GM19351 (cell line): ENCODE measurements at regions not wholly inside any gene's neighbourhood (a gene's known extent, or its start where the extent isn't known, plus 50 kb on each side); places are given as distances from the start of the nearest gene placed in this dataset.

Experiments used
- ATAC-seq: cut with Tn5 transposase; IDR thresholded peaks from one replicate; pipeline ENCODE4 v1.9.1; 2021; ENCODE audit warnings: mild to moderate bottlenecking, moderate library complexity; ENCODE audit not compliant: unreplicated experiment

GRCh38 chr16:17817943-17818342, 347.2 kb upstream of the XYLT1 start:
- no peak for ATAC-seq

- ATAC-seq, result no peak
These were observed 346.5 kb upstream of the XYLT1 start for GRCh38 chr16:17817260-17817659.

- ATAC-seq, result no peak
These were observed 342.0 kb upstream of the XYLT1 start for GRCh38 chr16:17812771-17813170.

- ATAC-seq, result no peak
These were observed 334.1 kb upstream of the XYLT1 start for GRCh38 chr16:17804857-17805256.

- ATAC-seq, result no peak
These were observed 333.1 kb upstream of the XYLT1 start for GRCh38 chr16:17803625-17804410.

- no peak for ATAC-seq
These were observed 331.8 kb upstream of the XYLT1 start for GRCh38 chr16:17802571-17802970.

- no peak for ATAC-seq
These were observed 330.3 kb upstream of the XYLT1 start for GRCh38 chr16:17801068-17801467.

GRCh38 chr16:17798716-17799115, 328.0 kb upstream of the XYLT1 start:
- no peak for ATAC-seq

- no peak for ATAC-seq
These were observed 322.6 kb upstream of the XYLT1 start for GRCh38 chr16:17793354-17793753.

- no peak for ATAC-seq
These were observed 313.3 kb upstream of the XYLT1 start for GRCh38 chr16:17784073-17784472.

GRCh38 chr16:17780181-17780580, 309.4 kb upstream of the XYLT1 start:
- no peak for ATAC-seq

- ATAC-seq, result no peak
These were observed 306.7 kb upstream of the XYLT1 start for GRCh38 chr16:17777408-17777863.

- no peak for ATAC-seq
These were observed 306.1 kb upstream of the XYLT1 start for GRCh38 chr16:17776888-17777287.

- ATAC-seq, result no peak
These were observed 305.7 kb upstream of the XYLT1 start for GRCh38 chr16:17776465-17776864.

GRCh38 chr16:17775061-17775460, 304.3 kb upstream of the XYLT1 start:
- ATAC-seq, result no peak

- ATAC-seq, result no peak
These were observed 302.9 kb upstream of the XYLT1 start for GRCh38 chr16:17773698-17774101.

- no peak for ATAC-seq
These were observed 299.3 kb upstream of the XYLT1 start for GRCh38 chr16:17770104-17770503.

- no peak for ATAC-seq
These were observed 298.3 kb upstream of the XYLT1 start for GRCh38 chr16:17769065-17769464.

- no peak for ATAC-seq
These were observed 297.5 kb upstream of the XYLT1 start for GRCh38 chr16:17768257-17768656.

- no peak for ATAC-seq
These were observed 295.3 kb upstream of the XYLT1 start for GRCh38 chr16:17766012-17766411.

GRCh38 chr16:17759451-17760390, 289.0 kb upstream of the XYLT1 start:
- no peak for ATAC-seq

- no peak for ATAC-seq
These were observed 287.0 kb upstream of the XYLT1 start for GRCh38 chr16:17757808-17758207.
